ENCODE measurements at regions not wholly inside any gene's neighbourhood (a gene's known extent, or its start where the extent isn't known, plus 50 kb on each side); places are given as distances from the start of the nearest gene placed in this dataset.

DNA sequence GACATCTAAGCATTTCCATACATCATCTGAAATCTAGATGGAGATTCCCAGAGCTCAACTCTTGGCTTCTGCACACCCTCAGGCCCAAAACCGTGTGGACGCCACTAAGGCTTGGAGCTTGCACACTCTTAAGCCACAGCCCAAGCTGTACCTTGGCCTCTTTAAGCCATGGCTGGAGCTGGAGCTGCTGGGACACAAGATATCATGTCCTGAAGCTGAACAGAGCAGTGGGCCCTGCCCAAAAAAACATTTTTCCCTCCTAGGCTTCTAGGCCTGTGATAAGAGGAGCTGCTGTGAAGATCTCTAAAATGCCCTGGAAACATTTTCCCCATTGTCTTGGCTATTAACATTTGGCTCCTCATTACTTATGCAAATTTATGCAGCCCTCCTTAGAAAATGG is 188.7 kb upstream of the MBNL1 start:
- ATAC-seq (ENCODE audit: insufficient number of reproducible peaks, low FRiP score, low read depth): no peak
- peak overlapping the region in 1 of 2 donors; percentile 39 for H3K27ac ChIP-seq
- H3K27me3 ChIP-seq (replicated peaks; ENCODE audit: insufficient read depth): no peaks in the 10 kb centered on the region
- no peak overlapping the region for H3K4me3 ChIP-seq
- TF ChIP-seq, protein P1, sequence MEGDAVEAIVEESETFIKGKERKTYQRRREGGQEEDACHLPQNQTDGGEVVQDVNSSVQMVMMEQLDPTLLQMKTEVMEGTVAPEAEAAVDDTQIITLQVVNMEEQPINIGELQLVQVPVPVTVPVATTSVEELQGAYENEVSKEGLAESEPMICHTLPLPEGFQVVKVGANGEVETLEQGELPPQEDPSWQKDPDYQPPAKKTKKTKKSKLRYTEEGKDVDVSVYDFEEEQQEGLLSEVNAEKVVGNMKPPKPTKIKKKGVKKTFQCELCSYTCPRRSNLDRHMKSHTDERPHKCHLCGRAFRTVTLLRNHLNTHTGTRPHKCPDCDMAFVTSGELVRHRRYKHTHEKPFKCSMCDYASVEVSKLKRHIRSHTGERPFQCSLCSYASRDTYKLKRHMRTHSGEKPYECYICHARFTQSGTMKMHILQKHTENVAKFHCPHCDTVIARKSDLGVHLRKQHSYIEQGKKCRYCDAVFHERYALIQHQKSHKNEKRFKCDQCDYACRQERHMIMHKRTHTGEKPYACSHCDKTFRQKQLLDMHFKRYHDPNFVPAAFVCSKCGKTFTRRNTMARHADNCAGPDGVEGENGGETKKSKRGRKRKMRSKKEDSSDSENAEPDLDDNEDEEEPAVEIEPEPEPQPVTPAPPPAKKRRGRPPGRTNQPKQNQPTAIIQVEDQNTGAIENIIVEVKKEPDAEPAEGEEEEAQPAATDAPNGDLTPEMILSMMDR (IDR thresholded peaks at IDR 0.05): no peak
- no peaks in the 10 kb centered on the region for H3K36me3 ChIP-seq
- H3K9me3 ChIP-seq: no peaks in the 10 kb centered on the region
- no peak for DNase-seq (ENCODE audit: low spot score)
- peaks cover 0 to 5% of the 10 kb centered on the region in 2 donors for H3K4me1 ChIP-seq (ENCODE audit: control insufficient read depth in 1 of 2, low read depth in 2 of 2)

DNA sequence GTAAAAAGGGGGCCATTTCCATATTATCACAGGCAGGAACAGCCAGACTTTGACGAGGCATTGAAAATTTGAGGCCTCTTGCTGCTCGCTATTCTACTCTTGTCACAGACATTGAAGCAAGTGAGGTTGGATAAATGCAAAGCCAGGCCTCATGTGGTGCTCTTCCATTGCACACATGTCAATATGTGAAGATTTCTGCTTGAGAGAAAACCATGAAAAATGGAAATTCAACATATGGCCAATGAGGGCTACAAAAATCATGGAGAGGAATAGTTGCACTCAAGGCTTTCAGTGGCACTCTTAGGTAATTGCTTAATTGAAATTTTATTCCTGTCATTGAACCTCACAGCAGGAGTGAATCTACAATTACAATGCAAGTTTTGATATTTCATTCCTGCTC is 185.6 kb upstream of the MBNL1 start:
- no peak overlapping the region for H3K27ac ChIP-seq
- TF ChIP-seq, protein P1 (IDR thresholded peaks at IDR 0.05): no peak
- H3K9me3 ChIP-seq: no peaks in the 10 kb centered on the region
- H3K4me1 ChIP-seq (ENCODE audit: control insufficient read depth in 1 of 2, low read depth in 2 of 2): peaks cover 8 to 12% of the 10 kb centered on the region in 2 donors
- H3K27me3 ChIP-seq (replicated peaks; ENCODE audit: insufficient read depth): no peaks in the 10 kb centered on the region
- no peak overlapping the region for H3K4me3 ChIP-seq
- H3K36me3 ChIP-seq: no peaks in the 10 kb centered on the region
- DNase-seq (ENCODE audit: low spot score): no peak
- no peak for ATAC-seq (ENCODE audit: insufficient number of reproducible peaks, low FRiP score, low read depth)

DNA sequence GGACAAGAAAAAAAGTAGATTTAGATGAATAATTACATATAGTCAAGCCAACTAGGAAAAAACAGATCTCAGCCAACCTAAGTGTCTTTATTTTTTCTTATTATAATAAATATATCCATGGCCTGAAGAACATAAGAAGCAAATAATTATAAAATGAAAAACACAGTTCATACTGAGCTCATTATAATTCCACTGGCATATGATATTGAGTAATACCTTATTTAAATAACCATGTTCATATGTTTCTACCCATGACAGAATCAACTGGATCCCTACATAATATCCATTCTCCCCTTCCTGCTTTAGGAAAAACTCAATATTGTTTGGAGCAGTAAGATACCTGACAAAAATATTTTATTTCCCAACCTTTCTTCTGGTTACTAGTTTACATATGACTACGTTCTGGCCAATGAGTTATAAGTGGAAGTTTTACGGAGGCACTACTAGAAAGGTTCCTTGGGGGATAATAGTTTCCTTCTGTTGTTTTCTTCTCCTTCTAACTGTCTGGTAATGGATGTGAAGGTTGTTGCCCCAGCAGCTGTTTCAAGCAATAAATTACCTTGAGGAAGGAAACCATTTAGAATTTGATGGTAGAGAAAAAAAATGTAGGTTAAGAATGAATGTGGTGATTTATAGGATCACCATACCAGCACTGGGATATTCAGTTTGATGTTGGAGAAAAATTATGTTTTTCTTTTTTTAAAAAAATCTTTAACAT is 184.1 kb upstream of the MBNL1 start:
- TF ChIP-seq, protein P1 (IDR thresholded peaks at IDR 0.05): no peak
- Histone ChIP-seq H3K9me3 (no peaks in the 10 kb centered on the region), H3K4me1 (ENCODE audit: control insufficient read depth in 1 of 2, low read depth in 2 of 2) (peaks cover 14 to 17% of the 10 kb centered on the region in 2 donors), H3K36me3 (no peaks in the 10 kb centered on the region), H3K4me3 (no peak overlapping the region), H3K27ac (peak overlapping the region in 1 of 2 donors; percentile 8), H3K27me3 (replicated peaks; ENCODE audit: insufficient read depth) (no peaks in the 10 kb centered on the region)
- DNase-seq (ENCODE audit: low spot score) (no peak), ATAC-seq (ENCODE audit: insufficient number of reproducible peaks, low FRiP score, low read depth) (no peak)

DNA sequence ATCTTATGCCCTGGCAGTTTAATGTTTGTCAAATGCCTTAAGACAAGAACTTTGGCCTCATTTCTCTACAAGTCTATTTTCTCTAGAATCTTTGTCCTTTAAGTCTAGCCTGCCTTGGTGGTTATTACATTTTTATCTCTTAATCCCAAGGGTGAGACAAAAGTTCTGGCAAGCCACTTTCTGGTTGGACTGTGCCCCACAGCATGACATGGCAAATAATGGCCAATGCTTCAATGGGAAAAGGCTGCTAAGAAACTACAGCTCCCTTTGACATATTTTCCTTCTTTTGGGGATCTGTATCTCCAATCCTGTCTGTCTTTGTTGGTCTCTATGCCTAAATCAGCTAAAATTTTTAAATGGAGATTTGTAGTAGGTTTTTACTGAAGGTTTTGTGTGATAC is 181.6 kb upstream of the MBNL1 start:
- Histone ChIP-seq H3K27ac (peak overlapping the region; percentile 60 to 73), H3K9me3 (no peaks in the 10 kb centered on the region), H3K27me3 (replicated peaks; ENCODE audit: insufficient read depth) (no peaks in the 10 kb centered on the region), H3K36me3 (no peaks in the 10 kb centered on the region), H3K4me3 (no peak overlapping the region), H3K4me1 (ENCODE audit: control insufficient read depth in 1 of 2, low read depth in 2 of 2) (peaks cover 14 to 17% of the 10 kb centered on the region in 2 donors)
- no peak for DNase-seq (ENCODE audit: low spot score)
- ATAC-seq (ENCODE audit: insufficient number of reproducible peaks, low FRiP score, low read depth): no peak
- TF ChIP-seq, protein P1 (IDR thresholded peaks at IDR 0.05): no peak

DNA sequence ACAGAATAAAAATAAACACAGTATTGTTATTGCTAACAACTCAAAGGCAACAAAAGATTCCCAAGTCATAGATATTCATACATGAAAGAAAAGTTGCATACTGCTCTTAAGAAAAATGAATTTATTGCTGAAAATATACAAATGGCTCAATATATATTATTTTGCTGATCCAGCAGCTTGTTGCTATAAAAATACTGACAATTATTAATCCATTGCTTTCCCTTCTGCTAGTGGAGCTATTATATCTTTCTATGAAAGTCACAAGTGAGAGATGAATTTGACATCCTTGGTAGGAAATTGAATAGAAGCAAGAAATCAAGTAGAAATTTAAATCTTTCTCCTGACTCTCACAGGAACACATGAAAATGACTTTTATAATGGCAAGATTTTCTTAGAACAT is 179.2 kb upstream of the MBNL1 start:
- no peaks in the 10 kb centered on the region for H3K9me3 ChIP-seq
- no peak overlapping the region for H3K27ac ChIP-seq
- H3K4me1 ChIP-seq (ENCODE audit: control insufficient read depth in 1 of 2, low read depth in 2 of 2): peaks cover 14 to 17% of the 10 kb centered on the region in 2 donors
- no peaks in the 10 kb centered on the region for H3K36me3 ChIP-seq
- no peaks in the 10 kb centered on the region for H3K27me3 ChIP-seq (replicated peaks; ENCODE audit: insufficient read depth)
- DNase-seq (ENCODE audit: low spot score): no peak
- TF ChIP-seq, protein P1 (IDR thresholded peaks at IDR 0.05): no peak
- no peak for ATAC-seq (ENCODE audit: insufficient number of reproducible peaks, low FRiP score, low read depth)
- no peak overlapping the region for H3K4me3 ChIP-seq
